ENCODE measurements at regions not wholly inside any gene's neighbourhood (a gene's known extent, or its start where the extent isn't known, plus 50 kb on each side); places are given as distances from the start of the nearest gene placed in this dataset.

GRCh38 chr5:130272837-130273236, 368.6 kb downstream of the CHSY3 start:
- TF ChIP-seq EZH2phosphoT487 (IDR thresholded peaks at IDR 0.05; ENCODE audit: low read depth) (no peak), CTCF (IDR thresholded peaks at IDR 0.05; ENCODE audit: low read depth, low read length) (no peak)
